WI38 (cell line): ENCODE measurements at regions not wholly inside any gene's neighbourhood (a gene's known extent, or its start where the extent isn't known, plus 50 kb on each side); places are given as distances from the start of the nearest gene placed in this dataset.

Experiments used
- H3K4me3 ChIP-seq: 2 replicates; pipeline ENCODE4 v1.5.1; 2011; ENCODE audit warnings: low read depth, mild to moderate bottlenecking, control low read depth, low read length
- TF ChIP-seq, protein P1 (sequence below): IDR thresholded peaks from 2 replicates; pipeline ENCODE4 v1.5.1; 2012; ENCODE audit warnings: low read depth, mild to moderate bottlenecking, control low read depth, low read length

DNA sequence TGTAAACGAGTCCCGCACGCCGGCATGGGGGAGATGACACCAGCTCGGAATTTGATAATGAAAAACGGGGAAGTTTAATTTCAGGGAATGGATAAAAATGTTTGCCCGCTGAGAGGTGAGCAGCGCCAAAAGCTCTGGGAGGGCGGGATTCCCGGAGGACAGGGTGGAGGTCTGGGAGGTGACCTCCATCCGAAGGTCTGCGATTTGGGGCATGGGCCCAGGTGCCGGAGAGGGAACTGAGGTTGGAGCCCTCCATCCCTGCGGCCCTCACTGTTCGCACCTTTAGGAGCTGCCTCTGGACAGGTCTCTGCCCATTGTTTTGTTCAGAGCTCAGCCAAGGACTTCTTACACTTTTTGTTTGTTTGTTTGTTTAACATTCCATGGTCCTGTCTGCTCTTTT lies 129.8 kb downstream of the URI1 start:
- TF ChIP-seq, protein P1, sequence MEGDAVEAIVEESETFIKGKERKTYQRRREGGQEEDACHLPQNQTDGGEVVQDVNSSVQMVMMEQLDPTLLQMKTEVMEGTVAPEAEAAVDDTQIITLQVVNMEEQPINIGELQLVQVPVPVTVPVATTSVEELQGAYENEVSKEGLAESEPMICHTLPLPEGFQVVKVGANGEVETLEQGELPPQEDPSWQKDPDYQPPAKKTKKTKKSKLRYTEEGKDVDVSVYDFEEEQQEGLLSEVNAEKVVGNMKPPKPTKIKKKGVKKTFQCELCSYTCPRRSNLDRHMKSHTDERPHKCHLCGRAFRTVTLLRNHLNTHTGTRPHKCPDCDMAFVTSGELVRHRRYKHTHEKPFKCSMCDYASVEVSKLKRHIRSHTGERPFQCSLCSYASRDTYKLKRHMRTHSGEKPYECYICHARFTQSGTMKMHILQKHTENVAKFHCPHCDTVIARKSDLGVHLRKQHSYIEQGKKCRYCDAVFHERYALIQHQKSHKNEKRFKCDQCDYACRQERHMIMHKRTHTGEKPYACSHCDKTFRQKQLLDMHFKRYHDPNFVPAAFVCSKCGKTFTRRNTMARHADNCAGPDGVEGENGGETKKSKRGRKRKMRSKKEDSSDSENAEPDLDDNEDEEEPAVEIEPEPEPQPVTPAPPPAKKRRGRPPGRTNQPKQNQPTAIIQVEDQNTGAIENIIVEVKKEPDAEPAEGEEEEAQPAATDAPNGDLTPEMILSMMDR = no peak
- H3K4me3 ChIP-seq = no peak overlapping the region

DNA sequence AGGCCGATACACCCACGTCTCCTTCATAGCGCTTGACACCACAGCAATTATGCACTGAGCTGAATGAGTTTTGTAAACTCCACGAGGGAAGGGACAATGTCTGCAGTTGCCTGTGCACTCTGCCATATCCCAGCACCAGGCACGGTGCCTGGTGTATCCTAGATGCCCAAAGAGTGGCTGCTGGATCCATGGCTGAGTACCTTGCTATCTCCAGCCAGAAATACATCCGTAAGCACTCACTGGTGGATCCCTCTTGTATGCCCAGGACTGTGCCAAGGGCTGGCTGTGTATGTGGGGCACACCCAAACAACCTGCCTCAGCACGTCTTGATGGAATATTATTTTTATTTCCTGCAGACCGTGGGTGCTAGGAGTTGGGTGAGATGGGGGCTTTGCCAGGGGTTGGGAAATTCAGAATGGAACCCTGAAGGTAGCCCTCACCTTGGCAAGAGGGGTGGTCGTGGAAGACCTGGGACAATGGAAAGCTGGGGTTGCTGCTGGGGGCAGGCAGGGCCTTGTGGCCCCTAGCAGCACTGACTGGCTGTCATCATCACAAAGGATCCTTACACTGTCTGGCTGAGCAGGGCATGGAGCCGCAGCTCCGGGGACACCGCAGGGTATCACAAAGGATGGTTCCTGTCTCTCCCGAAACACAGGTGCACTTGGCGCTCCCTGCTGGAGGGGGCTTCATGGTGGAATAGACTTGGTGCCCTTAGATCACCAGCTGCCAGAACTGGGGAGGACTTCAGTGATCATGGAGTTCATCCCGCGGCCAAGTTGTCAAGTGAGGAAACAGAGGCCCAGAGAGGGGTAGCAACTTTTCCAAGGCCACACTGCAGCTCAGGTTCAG lies 131.3 kb downstream of the URI1 start:
- TF ChIP-seq, protein P1 = no peak

DNA sequence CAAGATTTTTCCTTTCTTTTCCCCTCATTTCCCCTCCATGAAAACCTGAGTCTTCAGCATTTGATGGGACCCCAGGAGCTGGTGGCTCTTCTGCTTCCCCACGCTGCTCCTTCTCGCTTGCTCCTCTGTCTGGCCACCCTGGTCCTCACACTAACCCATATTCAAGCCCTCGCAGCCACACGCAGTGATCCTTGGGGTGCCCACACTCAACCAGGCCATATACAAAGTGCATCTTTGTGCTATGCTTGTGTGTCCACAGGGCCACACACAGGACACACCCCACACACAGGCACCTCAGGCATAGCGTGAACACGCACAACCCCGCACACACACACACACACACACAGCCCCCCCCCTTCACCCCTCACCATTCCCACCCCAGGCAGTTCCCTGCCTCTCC lies 132.1 kb downstream of the URI1 start:
- TF ChIP-seq, protein P1 = no peak
- no peak overlapping the region for H3K4me3 ChIP-seq

More for the DNA sequence above, 131.3 kb downstream of the URI1 start:
- H3K4me3 ChIP-seq = no peak overlapping the region

DNA sequence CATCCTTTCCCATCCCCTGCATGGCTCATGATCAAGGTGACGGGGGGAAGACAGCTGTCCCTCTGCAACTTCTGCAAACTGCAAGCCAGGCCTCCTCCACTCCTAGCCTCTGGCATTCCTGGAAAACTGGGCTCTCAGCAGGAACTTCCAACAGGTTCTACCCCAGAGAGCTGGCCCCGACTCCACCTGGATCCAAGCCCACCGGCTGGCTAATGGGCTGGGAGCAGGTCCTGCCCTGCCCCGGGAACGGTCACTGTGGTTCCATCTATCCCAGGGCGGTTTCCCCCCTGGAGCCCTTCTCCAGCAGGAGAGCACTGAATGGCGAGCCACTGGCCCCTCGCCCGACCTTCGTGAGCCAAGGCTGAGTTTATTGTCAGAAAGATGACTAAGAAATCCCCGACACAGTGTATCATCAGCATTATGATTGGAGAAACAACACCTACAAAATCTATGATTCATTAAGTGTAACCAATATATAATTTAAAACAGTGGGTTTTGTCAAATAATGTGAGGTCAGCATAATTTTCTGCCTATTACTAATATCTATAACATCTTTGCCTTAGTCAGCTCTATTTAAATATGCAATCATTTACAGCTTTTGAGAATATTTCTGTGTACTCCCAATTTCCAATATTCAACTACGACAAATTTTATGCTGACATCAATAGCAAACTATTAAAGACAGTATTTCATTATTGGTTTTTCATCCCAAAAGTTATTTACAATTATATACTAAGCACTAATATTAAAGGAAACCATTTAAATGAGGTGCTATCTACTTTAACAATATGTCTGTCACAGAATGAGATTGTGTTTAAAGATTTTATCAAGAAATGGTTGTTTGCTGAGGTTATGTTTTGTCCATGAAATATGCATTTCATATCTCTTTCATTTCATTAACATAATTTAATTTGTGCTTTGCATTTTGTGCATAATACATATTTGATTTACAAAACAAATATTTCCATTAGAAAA lies 133.0 kb downstream of the URI1 start:
- TF ChIP-seq, protein P1 = no peak
- H3K4me3 ChIP-seq = no peak overlapping the region

DNA sequence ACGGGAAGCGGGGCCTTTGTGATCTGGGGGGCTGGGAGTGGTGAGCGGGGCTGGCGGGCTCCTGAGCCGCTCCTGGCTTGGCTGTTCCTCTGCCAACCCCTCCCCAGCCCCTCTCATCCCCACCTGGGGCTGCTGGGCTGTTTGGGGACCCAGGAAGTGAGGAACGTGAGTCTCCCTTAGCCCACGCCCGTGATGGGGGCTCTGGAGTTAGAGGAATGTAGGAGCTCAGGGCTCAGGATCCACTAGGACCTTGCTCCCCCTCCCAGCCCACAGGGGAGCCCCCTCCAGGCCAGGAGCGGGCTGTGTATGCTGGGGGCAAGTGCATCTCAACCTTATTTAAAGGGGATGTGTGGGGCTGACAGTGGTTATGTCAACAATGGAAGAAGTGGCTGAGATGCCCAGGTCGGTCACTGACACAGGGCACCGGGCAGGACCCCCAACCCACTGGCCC lies 134.1 kb downstream of the URI1 start:
- TF ChIP-seq, protein P1 = no peak
- H3K4me3 ChIP-seq = no peak overlapping the region

DNA sequence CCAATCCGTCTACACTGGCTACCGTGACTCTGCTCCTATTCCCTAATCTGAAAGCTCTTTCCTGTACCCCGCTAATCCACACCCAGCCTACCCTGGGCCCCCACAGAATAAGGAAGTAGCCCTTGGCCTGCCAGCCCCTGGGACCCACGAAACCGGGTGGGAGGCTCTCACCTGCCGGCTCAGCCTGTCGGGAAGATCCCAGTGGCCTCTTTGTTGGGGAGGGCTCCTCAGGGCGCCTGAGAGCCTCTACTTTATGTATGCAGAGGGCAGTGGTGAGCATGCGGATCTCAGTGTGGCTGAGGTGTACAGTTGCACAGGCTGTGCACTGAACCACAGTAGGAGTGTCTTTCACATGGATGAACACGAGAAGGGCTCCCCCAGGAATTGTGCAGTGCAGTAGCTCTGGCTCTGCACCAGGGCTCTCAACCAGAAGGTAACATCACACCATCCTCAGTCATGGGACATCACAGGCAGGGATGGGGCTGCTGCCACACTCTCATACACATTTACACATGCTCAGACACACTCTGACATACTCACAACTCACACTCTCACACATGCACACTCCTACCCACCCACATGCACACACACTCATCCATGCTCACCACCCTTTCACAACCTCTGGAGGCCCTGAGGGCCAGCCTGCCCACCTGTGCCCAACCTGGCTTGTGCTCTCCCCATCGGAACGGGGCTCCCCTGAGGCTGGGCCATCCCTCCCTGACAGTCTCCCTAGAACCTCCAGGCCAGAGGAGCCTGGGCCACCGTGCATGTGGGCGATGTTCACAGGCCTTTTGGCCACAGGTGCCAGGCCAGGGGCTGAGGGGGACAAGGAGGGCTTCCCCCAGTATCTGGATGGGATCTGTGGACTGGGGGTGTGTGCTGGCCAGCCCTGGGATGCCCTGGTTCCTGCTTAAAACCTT lies 135.0 kb downstream of the URI1 start:
- TF ChIP-seq, protein P1 = no peak
- H3K4me3 ChIP-seq = no peak overlapping the region
